IMR-90 (cell line): ENCODE measurements at regions not wholly inside any gene's neighbourhood (a gene's known extent, or its start where the extent isn't known, plus 50 kb on each side); places are given as distances from the start of the nearest gene placed in this dataset.

Experiments used
- ATAC-seq: fragments of 200-7000 bp; cut with Tn5 transposase; 2 replicates; pipeline ENCODE4 v1.9.1; 2020; ENCODE audit warnings: low read depth, mild to moderate bottlenecking, moderate library complexity
- BruUV-seq: library from RNA; stranded (reverse); fragments of 400-500 nt; replicated peaks from 2 replicates; lab custom pipeline; 2021; lab: Mats Ljungman, UMichigan
- CTCF ChIA-PET: fragments of 300-600 bp; formaldehyde crosslinking; extraction: SDS; loops from one replicate; lab custom pipeline; 2021; ENCODE audit warnings: antibody characterized with exemption; lab: Yijun Ruan, JAX
- POLR2A ChIA-PET: fragments of 300-600 bp; sonication (Branson Sonifier 250); formaldehyde crosslinking; loops from one replicate; lab custom pipeline; 2022; ENCODE audit warnings: antibody characterized with exemption; ENCODE audit not compliant: unreplicated experiment; lab: Charles Lee
- DNase-seq: peaks from one replicate; pipeline ENCODE4 v3.0.0; 2013
- H2AFZ ChIP-seq: replicated peaks from 2 replicates; pipeline ENCODE3; 2013; ENCODE audit warnings: low read length, mild to moderate bottlenecking; ENCODE audit not compliant: poor library complexity
- H2AK5ac ChIP-seq: 2 replicates; pipeline ENCODE4 v1.6.1; 2013; ENCODE audit warnings: low read depth, low read length, inconsistent platforms
- H2AK9ac ChIP-seq: replicated peaks from 2 replicates; pipeline ENCODE3; 2013; ENCODE audit warnings: mild to moderate bottlenecking, low read depth, low read length, moderate library complexity; ENCODE audit not compliant: poor library complexity
- H2BK120ac ChIP-seq: 2 replicates; pipeline ENCODE4 v1.6.1; 2013; ENCODE audit warnings: low read depth, low read length, inconsistent platforms
- H2BK15ac ChIP-seq: 3 replicates; pipeline ENCODE4 v1.6.1; 2013; ENCODE audit warnings: low read depth, low read length, inconsistent platforms
- H2BK20ac ChIP-seq: 2 replicates; pipeline ENCODE4 v1.6.1; 2013; ENCODE audit warnings: low read depth, mild to moderate bottlenecking, inconsistent platforms, low read length, moderate library complexity
- H2BK5ac ChIP-seq: 2 replicates; pipeline ENCODE4 v1.6.1; 2013; ENCODE audit warnings: mild to moderate bottlenecking, low read depth, low read length, inconsistent platforms; ENCODE audit not compliant: poor library complexity, severe bottlenecking
- H3K14ac ChIP-seq: replicated peaks from 2 replicates; pipeline ENCODE4 v1.6.1; 2013; ENCODE audit warnings: low read depth, low read length, inconsistent platforms
- H3K18ac ChIP-seq: 2 replicates; pipeline ENCODE4 v1.6.1; 2013; ENCODE audit warnings: low read depth, low read length, control low read depth
- H3K23ac ChIP-seq: 2 replicates; pipeline ENCODE4 v1.6.1; 2013; ENCODE audit warnings: low read depth, low read length, inconsistent platforms
- H3K27ac ChIP-seq: 2 replicates; pipeline ENCODE4 v1.5.1; 2013; ENCODE audit warnings: mild to moderate bottlenecking, control low read depth, low read length; ENCODE audit not compliant: insufficient read depth
- H3K27me3 ChIP-seq: 2 replicates; pipeline ENCODE4 v1.6.1; 2013; ENCODE audit warnings: low read length; ENCODE audit not compliant: control insufficient read depth, insufficient read depth
- H3K36me3 ChIP-seq: 2 replicates; pipeline ENCODE4 v1.6.1; 2013; ENCODE audit warnings: low read length, mixed read lengths; ENCODE audit not compliant: control insufficient read depth, insufficient read depth
- H3K4ac ChIP-seq: 2 replicates; pipeline ENCODE4 v1.6.1; 2013; ENCODE audit warnings: low read depth, low read length, inconsistent platforms
- H3K4me1 ChIP-seq: 2 replicates; pipeline ENCODE4 v1.6.1; 2013; ENCODE audit warnings: low read length, mixed read lengths; ENCODE audit not compliant: control insufficient read depth, insufficient read depth
- H3K4me2 ChIP-seq: 2 replicates; pipeline ENCODE4 v1.6.1; 2013; ENCODE audit warnings: low read depth, mild to moderate bottlenecking, control low read depth, low read length, moderate library complexity
- H3K4me3 ChIP-seq: 2 replicates; pipeline ENCODE4 v1.5.1; 2013; ENCODE audit warnings: low read depth, mild to moderate bottlenecking, control low read depth, low read length, moderate library complexity; ENCODE audit not compliant: insufficient read depth
- H3K56ac ChIP-seq: 2 replicates; pipeline ENCODE4 v1.6.1; 2013; ENCODE audit warnings: low read length, inconsistent platforms; ENCODE audit not compliant: insufficient read depth; ENCODE audit errors: extremely low read depth
- H3K79me1 ChIP-seq, 2 experiments: 2 replicates each; pipeline ENCODE4 v1.6.1; 2013; ENCODE audit warnings: low read length in 2 of 2, inconsistent platforms in 1 of 2, low read depth in 1 of 2
- H3K9ac ChIP-seq: 2 replicates; pipeline ENCODE4 v1.6.1; 2013; ENCODE audit warnings: low read depth, low read length, control low read depth
- H3K9me1 ChIP-seq: 2 replicates; pipeline ENCODE4 v1.6.1; 2013; ENCODE audit warnings: low read length, inconsistent platforms; ENCODE audit not compliant: insufficient read depth
- H3K9me3 ChIP-seq: 2 replicates; pipeline ENCODE4 v1.6.1; 2013; ENCODE audit warnings: low read length; ENCODE audit not compliant: control insufficient read depth, insufficient read depth
- H4K20me1 ChIP-seq: 2 replicates; pipeline ENCODE4 v1.6.1; 2013; ENCODE audit warnings: low read length, inconsistent platforms; ENCODE audit not compliant: insufficient read depth
- H4K5ac ChIP-seq: 2 replicates; pipeline ENCODE4 v1.6.1; 2013; ENCODE audit warnings: mild to moderate bottlenecking, low read depth, low read length, control low read depth
- H4K8ac ChIP-seq, 2 experiments: 2 replicates each; pipeline ENCODE4 v1.6.1; 2013; ENCODE audit warnings: low read depth in 2 of 2, low read length in 2 of 2, control low read depth in 1 of 2, inconsistent platforms in 1 of 2
- H4K91ac ChIP-seq: 2 replicates; pipeline ENCODE4 v1.6.1; 2013; ENCODE audit warnings: low read depth, low read length, inconsistent platforms; ENCODE audit not compliant: insufficient read depth
- BHLHE40 ChIP-seq: fragments of 150-350 bp; IDR thresholded peaks from 2 replicates; pipeline ENCODE4 v1.6.1; 2016; ENCODE audit warnings: mild to moderate bottlenecking, low read depth, low read length
- CEBPB ChIP-seq: IDR thresholded peaks from 2 replicates; pipeline ENCODE4 v1.6.1; 2012; ENCODE audit warnings: low read depth, low read length, improper control_type of control experiment
- CHD1 ChIP-seq: IDR thresholded peaks from 2 replicates; pipeline ENCODE4 v1.6.1; 2012; ENCODE audit warnings: low read depth, low read length, improper control_type of control experiment
- ELK1 ChIP-seq: fragments of 150-350 bp; IDR thresholded peaks from 2 replicates; pipeline ENCODE4 v1.6.1; 2016; ENCODE audit warnings: low read depth, mild to moderate bottlenecking, low read length, moderate library complexity, borderline replicate concordance
- FOS ChIP-seq: fragments of 150-350 bp; IDR thresholded peaks from 2 replicates; pipeline ENCODE4 v1.6.1; 2016; ENCODE audit warnings: low read depth, low read length
- MAFK ChIP-seq: IDR thresholded peaks from 2 replicates; pipeline ENCODE4 v1.6.1; 2012; ENCODE audit warnings: low read depth, low read length, improper control_type of control experiment
- MAZ ChIP-seq: IDR thresholded peaks from 2 replicates; pipeline ENCODE4 v1.6.1; 2012; ENCODE audit warnings: low read depth, mild to moderate bottlenecking, low read length, improper control_type of control experiment, moderate library complexity, borderline replicate concordance
- NFE2L2 ChIP-seq: fragments of 150-350 bp; IDR thresholded peaks from 2 replicates; pipeline ENCODE4 v1.6.1; 2016; ENCODE audit warnings: low read depth, mild to moderate bottlenecking, low read length
- POLR2A ChIP-seq: IDR thresholded peaks from 2 replicates; pipeline ENCODE4 v1.6.1; 2012; ENCODE audit warnings: mild to moderate bottlenecking, low read depth, low read length
- RAD21 ChIP-seq: IDR thresholded peaks from 2 replicates; pipeline ENCODE4 v1.6.1; 2012; ENCODE audit warnings: low read length, improper control_type of control experiment
- RCOR1 ChIP-seq: IDR thresholded peaks from 2 replicates; pipeline ENCODE4 v1.6.1; 2012; ENCODE audit warnings: mild to moderate bottlenecking, low read length, improper control_type of control experiment; ENCODE audit not compliant: insufficient replicate concordance
- RFX5 ChIP-seq: IDR thresholded peaks from 2 replicates; pipeline ENCODE4 v1.8.0; 2012; ENCODE audit warnings: low read depth, mild to moderate bottlenecking, low read length, moderate library complexity
- SMC3 ChIP-seq: fragments of 150-350 bp; IDR thresholded peaks from 2 replicates; pipeline ENCODE4 v1.6.1; 2016; ENCODE audit warnings: low read depth, mild to moderate bottlenecking, antibody characterized with exemption, low read length, moderate library complexity
- USF2 ChIP-seq: fragments of 150-350 bp; IDR thresholded peaks from 2 replicates; pipeline ENCODE4 v1.6.1; 2017; ENCODE audit warnings: mild to moderate bottlenecking, antibody characterized with exemption, low read length, low read depth
- WGBS, 2 experiments: methylation state at CpG; one replicate each; pipeline versions ENCODE4 v1.1.5 to v1.1.7; 2013; ENCODE audit warnings: missing lambda C conversion rate in 2 of 2; ENCODE audit not compliant: insufficient read length in 1 of 2; ENCODE audit errors: extremely low coverage in 2 of 2; 5-methylcytosine and 5-hydroxymethylcytosine counted together
- dilution Hi-C: fragments of 300-500 bp; cut with HindIII; formaldehyde crosslinking; loops from one replicate; pipeline ENCODE4 v1.14.3; 2018; ENCODE audit warnings: low sequenced_read_pairs; ENCODE audit not compliant: unreplicated experiment
- in situ Hi-C: fragments of 300-500 bp; cut with MboI; formaldehyde crosslinking; loops from 3 replicates; pipeline ENCODE4 v1.14.3; 2019; ENCODE audit warnings: low sequenced_read_pairs, inconsistent platforms, mixed read lengths
- intact Hi-C: fragments of 100-400 bp; cut with micrococcal nuclease; formaldehyde crosslinking; loops from 2 replicates; pipeline ENCODE4 v1.10.0; 2022

DNA sequence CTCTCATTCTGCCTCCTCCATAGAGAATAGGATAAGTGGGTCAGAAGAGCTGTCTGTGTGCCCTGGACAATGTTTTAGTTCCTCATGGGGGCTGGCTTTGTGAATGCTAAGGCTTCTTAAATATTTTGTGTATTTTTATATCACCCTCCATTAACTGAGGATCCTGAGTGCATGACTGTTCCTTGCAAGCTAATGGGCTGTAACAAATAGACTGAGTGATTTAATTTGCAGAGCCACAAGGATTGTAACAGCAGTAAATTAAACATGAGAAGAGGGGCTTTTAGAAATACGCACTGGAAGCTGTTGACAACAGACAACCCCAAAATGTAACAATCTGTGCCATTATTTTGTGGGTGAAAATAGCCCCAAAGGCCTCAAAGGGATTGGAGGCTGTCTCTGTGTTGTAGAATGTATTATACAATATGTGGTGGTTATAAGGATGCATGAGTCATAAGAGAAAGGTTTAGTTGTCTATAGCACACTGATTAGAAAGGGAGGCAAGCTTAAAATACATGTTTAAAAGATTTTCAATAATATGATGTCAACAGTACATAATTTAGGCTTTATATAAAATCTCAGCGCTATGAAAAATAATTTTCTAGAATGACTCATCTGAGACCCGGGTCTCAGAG, 152.7 kb upstream of the ACTBL2 start:
- in situ Hi-C loops = no loop called here
- no peak for TF ChIP-seq BHLHE40
- TF ChIP-seq SMC3 = no peak
- no peak for TF ChIP-seq RFX5
- TF ChIP-seq CEBPB = no peak
- TF ChIP-seq MAFK = no peak
- no peak for TF ChIP-seq MAZ
- TF ChIP-seq CHD1 = no peak
- no peak for TF ChIP-seq NFE2L2
- no peak for TF ChIP-seq RCOR1
- TF ChIP-seq FOS = no peak
- no peak for TF ChIP-seq POLR2A
- no peak for TF ChIP-seq USF2
- no peak for TF ChIP-seq ELK1
- no peak for TF ChIP-seq RAD21
- Histone ChIP-seq H3K56ac (no peak overlapping the region), H3K14ac (no peak overlapping the region), H4K91ac (no peak overlapping the region), H3K9me1 (no peaks in the 10 kb centered on the region), H3K9me3 (no peaks in the 10 kb centered on the region), H3K27ac (no peak overlapping the region), H3K23ac (no peak overlapping the region), H2AK5ac (no peak overlapping the region), H3K27me3 (peaks cover 3% of the 10 kb centered on the region; the same call in 1 of the 2 replicates), H3K36me3 (no peaks in the 10 kb centered on the region), H2BK5ac (no peak overlapping the region), H3K4me3 (no peak overlapping the region), H4K8ac (no peak overlapping the region), H4K5ac (no peak overlapping the region), H2AK9ac (no peak overlapping the region), H3K79me1 (no peaks in the 10 kb centered on the region), H3K18ac (no peak overlapping the region), H3K4ac (no peak overlapping the region), H2BK15ac (no peak overlapping the region), H2BK120ac (no peak overlapping the region), H2AFZ (no peak overlapping the region), H3K4me1 (no peaks in the 10 kb centered on the region), H4K20me1 (no peaks in the 10 kb centered on the region), H3K9ac (no peak overlapping the region), H3K4me2 (no peak overlapping the region), H2BK20ac (no peak overlapping the region)
- DNase-seq = peak; percentile 37
- no TSS peak for BruUV-seq
- ChIA-PET POLR2A (no interaction called here), CTCF (interaction anchor here (0.9 kb wide), 1 partner anchor 16 kb away, joined by 5 read pairs; no protein-coding TSS in a partner anchor)
- dilution Hi-C loops = no loop called here
- WGBS, 2 experiments = no CpG with 5 or more reads among the region's 3 CpGs
- ATAC-seq = peak; percentile 48; the same call in 1 of the 2 replicates
- intact Hi-C loops = no loop called here
